Epithelial cell of proximal tubule (primary cell): ENCODE measurements at regions not wholly inside any gene's neighbourhood (a gene's known extent, or its start where the extent isn't known, plus 50 kb on each side); places are given as distances from the start of the nearest gene placed in this dataset.

Source experiments
- DNase-seq: peaks from one replicate; pipeline ENCODE4 v3.0.0-alpha.2; 2011; ENCODE audit warnings: low read depth
- H3K4me3 ChIP-seq: 2 replicates; pipeline ENCODE4 v1.5.1; 2011; ENCODE audit warnings: low read depth, mild to moderate bottlenecking, low read length
- CTCF ChIP-seq: conservative IDR thresholded peaks from 2 replicates; pipeline ENCODE4 v1.5.1; 2012; ENCODE audit warnings: low read depth, mild to moderate bottlenecking, low read length

DNA sequence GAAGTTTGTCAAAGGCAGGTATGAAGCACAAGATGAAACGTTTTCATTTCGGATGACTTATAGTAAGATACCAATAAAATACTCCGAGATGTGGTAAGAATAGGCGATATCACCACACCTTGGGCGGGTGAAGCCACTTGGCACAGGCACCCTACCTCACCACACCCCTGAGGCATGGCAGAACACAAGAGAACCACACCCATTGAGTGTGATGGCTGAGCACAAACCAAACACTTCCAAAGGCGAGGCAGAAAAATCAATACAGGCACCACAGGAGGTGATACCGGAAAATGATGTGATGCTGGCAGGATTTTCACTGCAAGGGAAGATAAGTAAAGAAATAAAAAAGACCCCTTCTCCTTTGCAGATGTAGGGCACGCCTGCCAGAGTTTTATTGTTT is 332.9 kb upstream of the PRDM1 start:
- H3K4me3 ChIP-seq = no peak overlapping the region
- no peak for TF ChIP-seq CTCF
- no peak for DNase-seq

GRCh38 chr6:105750089-105750488 is 336.0 kb upstream of the PRDM1 start:
- TF ChIP-seq CTCF = no peak
- H3K4me3 ChIP-seq = no peak overlapping the region
- no peak for DNase-seq

DNA sequence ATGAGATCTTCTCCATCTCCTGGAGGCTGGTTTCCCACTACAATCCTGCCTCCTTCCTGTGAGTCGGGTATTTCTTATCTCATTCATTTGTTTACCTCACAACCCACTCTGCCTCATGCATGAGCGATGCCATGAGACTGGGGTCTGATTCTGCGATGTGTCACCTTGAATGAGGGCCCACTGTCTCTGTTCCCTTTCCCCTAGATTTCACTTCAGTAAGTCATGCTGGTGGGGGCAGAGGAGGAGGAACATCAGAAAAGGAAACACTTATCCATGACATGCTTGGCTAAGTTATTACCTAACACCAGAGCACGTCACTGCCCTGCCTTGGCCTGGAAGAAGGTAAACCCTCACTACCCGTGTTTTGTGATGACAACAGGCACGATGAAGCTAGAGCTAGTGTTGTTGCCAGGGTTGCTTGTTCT is 337.4 kb upstream of the PRDM1 start:
- no peak for TF ChIP-seq CTCF
- H3K4me3 ChIP-seq = no peak overlapping the region
- DNase-seq = peak; percentile 94

- no peak for TF ChIP-seq CTCF
- no peak overlapping the region for H3K4me3 ChIP-seq
These were observed 338.2 kb upstream of the PRDM1 start for GRCh38 chr6:105747823-105748405.

DNA sequence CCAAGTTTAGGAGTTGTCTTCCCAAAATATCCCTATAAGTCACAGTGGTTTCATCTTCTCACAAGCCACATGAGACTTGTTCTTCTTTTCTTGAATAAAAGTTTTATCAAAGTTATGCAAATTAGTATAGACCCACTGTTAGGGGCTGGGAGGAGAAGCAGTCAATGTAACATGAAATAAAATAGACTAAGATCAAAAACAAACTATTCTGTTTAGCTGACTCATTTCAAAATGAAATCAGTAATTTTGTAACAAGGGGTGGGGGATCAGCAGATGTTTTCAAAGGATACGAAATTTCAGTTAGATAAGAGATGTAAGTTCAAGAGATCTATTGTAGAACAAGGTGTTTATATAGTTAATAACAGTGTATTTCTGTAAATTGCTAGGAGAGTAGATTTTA is 339.6 kb upstream of the PRDM1 start:
- no peak for DNase-seq
- H3K4me3 ChIP-seq = no peak overlapping the region
- TF ChIP-seq CTCF = no peak

More at GRCh38 chr6:105747823-105748405, 338.2 kb upstream of the PRDM1 start:
- DNase-seq = no peak

- TF ChIP-seq CTCF = no peak
- H3K4me3 ChIP-seq = no peak overlapping the region
- no peak for DNase-seq
These were observed 340.0 kb upstream of the PRDM1 start for GRCh38 chr6:105746130-105746505.

- H3K4me3 ChIP-seq = no peak overlapping the region
- TF ChIP-seq CTCF = no peak
- DNase-seq = no peak
These were observed 340.5 kb upstream of the PRDM1 start for GRCh38 chr6:105745464-105746129.
